ENCODE measurements at regions not wholly inside any gene's neighbourhood (a gene's known extent, or its start where the extent isn't known, plus 50 kb on each side); places are given as distances from the start of the nearest gene placed in this dataset.

GRCh38 chr2:18824325-18824790 is 235.0 kb upstream of the NT5C1B start:
- no peak overlapping the region for H3K27ac ChIP-seq (ENCODE audit: extremely low read depth, low read depth, low read length)
- H3K4me3 ChIP-seq (ENCODE audit: low read depth, low read length): no peak overlapping the region
- H3K9me3 ChIP-seq (ENCODE audit: control insufficient read depth, insufficient read depth, low read depth, low read length): no peaks in the 10 kb centered on the region
- ChIA-PET CTCF (interaction anchor here (0.7 to 1.4 kb wide), 3 partner anchors 9 to 1039 kb away, joined by 3 to 4 read pairs (median 3); no protein-coding TSS in a partner anchor), POLR2A (no interaction called here)
- TF ChIP-seq ZNF48 (tag by site-specific recombination; IDR thresholded peaks at IDR 0.05): no peak
- TF ChIP-seq ZNF335 (tag by site-specific recombination; conservative IDR thresholded peaks at IDR 0.05): no peak
- no peak for TF ChIP-seq ZNF292 (tag by site-specific recombination; IDR thresholded peaks at IDR 0.05; ENCODE audit: borderline replicate concordance, low read depth)
- TF ChIP-seq ZNF423 (tag by site-specific recombination; IDR thresholded peaks at IDR 0.05): no peak
- no peak for TF ChIP-seq KLF9 (tag by site-specific recombination; IDR thresholded peaks at IDR 0.05; ENCODE audit: low read depth)
- TF ChIP-seq ZNF26 (tag by site-specific recombination; IDR thresholded peaks at IDR 0.05): no peak
- TF ChIP-seq ZXDB (tag by site-specific recombination; IDR thresholded peaks at IDR 0.05): no peak
- TF ChIP-seq ZNF324 (tag by site-specific recombination; IDR thresholded peaks at IDR 0.05): no peak
- TF ChIP-seq ZNF121 (tag by site-specific recombination; IDR thresholded peaks at IDR 0.05): no peak
- TF ChIP-seq IKZF3 (tag by site-specific recombination; IDR thresholded peaks at IDR 0.05): no peak
- no peak for TF ChIP-seq ZNF341 (tag by site-specific recombination; IDR thresholded peaks at IDR 0.05; ENCODE audit: low read depth)
- TF ChIP-seq ZNF354C (tag by site-specific recombination; IDR thresholded peaks at IDR 0.05; ENCODE audit: borderline replicate concordance, low read depth): no peak
- H3K4me1 ChIP-seq (ENCODE audit: control insufficient read depth, insufficient read depth, low read length): peaks cover 4% of the 10 kb centered on the region; the same call in 1 of the 2 replicates
- H3K36me3 ChIP-seq (ENCODE audit: control insufficient read depth in 2 of 2, insufficient read depth in 1 of 2, low read length in 2 of 2): no peaks in the 10 kb centered on the region

GRCh38 chr2:18821431-18821830 is 232.1 kb upstream of the NT5C1B start:
- Histone ChIP-seq H3K27ac (ENCODE audit: extremely low read depth, low read depth, low read length) (no peak overlapping the region), H3K4me3 (ENCODE audit: low read depth, low read length) (no peak overlapping the region), H3K9me3 (ENCODE audit: control insufficient read depth, insufficient read depth, low read depth, low read length) (no peaks in the 10 kb centered on the region), H3K4me1 (ENCODE audit: control insufficient read depth, insufficient read depth, low read length) (no peaks in the 10 kb centered on the region), H3K36me3 (ENCODE audit: control insufficient read depth in 2 of 2, insufficient read depth in 1 of 2, low read length in 2 of 2) (no peaks in the 10 kb centered on the region)
- CTCF ChIA-PET: no interaction called here
- POLR2A ChIA-PET: no interaction called here
- no peak for TF ChIP-seq ZNF146 (tag by site-specific recombination; IDR thresholded peaks at IDR 0.05)
- no peak for TF ChIP-seq ZNF398 (tag by site-specific recombination; IDR thresholded peaks at IDR 0.05)
- no peak for TF ChIP-seq PATZ1 (tag by site-specific recombination; IDR thresholded peaks at IDR 0.05)
- TF ChIP-seq ZNF324 (tag by site-specific recombination; IDR thresholded peaks at IDR 0.05): no peak
- TF ChIP-seq ZNF2 (tag by site-specific recombination; IDR thresholded peaks at IDR 0.05): no peak
- TF ChIP-seq ZNF37A (tag by site-specific recombination; IDR thresholded peaks at IDR 0.05): no peak
- TF ChIP-seq ZNF654 (tag by site-specific recombination; IDR thresholded peaks at IDR 0.05; ENCODE audit: low read depth): no peak
- TF ChIP-seq ZNF114 (tag by site-specific recombination; IDR thresholded peaks at IDR 0.05): no peak
- no peak for TF ChIP-seq ZNF677 (tag by site-specific recombination; IDR thresholded peaks at IDR 0.05)
- no peak for TF ChIP-seq ZNF585B (tag by site-specific recombination; IDR thresholded peaks at IDR 0.05)
- no peak for TF ChIP-seq ZNF391 (tag by site-specific recombination; IDR thresholded peaks at IDR 0.05; ENCODE audit: borderline replicate concordance, low read depth)
- no peak for TF ChIP-seq SP7 (tag by site-specific recombination; IDR thresholded peaks at IDR 0.05)
- no peak for TF ChIP-seq ZBTB48 (tag by site-specific recombination; IDR thresholded peaks at IDR 0.05)
- no peak for TF ChIP-seq YY1 (tag by site-specific recombination; IDR thresholded peaks at IDR 0.05)
- no peak for TF ChIP-seq ZNF76 (tag by site-specific recombination; IDR thresholded peaks at IDR 0.05; ENCODE audit: borderline replicate concordance, low read depth)
- no peak for TF ChIP-seq ZNF701 (tag by site-specific recombination; IDR thresholded peaks at IDR 0.05)
- no peak for TF ChIP-seq ZNF184 (tag by site-specific recombination; IDR thresholded peaks at IDR 0.05)
- TF ChIP-seq KLF17 (tag by site-specific recombination; IDR thresholded peaks at IDR 0.05): no peak
- TF ChIP-seq ZNF274 (IDR thresholded peaks at IDR 0.05; ENCODE audit: low read length): no peak
- no peak for TF ChIP-seq ZNF274 (tag by site-specific recombination; IDR thresholded peaks at IDR 0.05; ENCODE audit: borderline replicate concordance)
- TF ChIP-seq GLI4 (tag by site-specific recombination; IDR thresholded peaks at IDR 0.05): no peak

Measured in HEK293 (cell line).